Activated CD8-positive, alpha-beta T cell treated with anti-CD3 and anti-CD28 coated beads for 36 hours (primary cell): ENCODE measurements at regions not wholly inside any gene's neighbourhood (a gene's known extent, or its start where the extent isn't known, plus 50 kb on each side); places are given as distances from the start of the nearest gene placed in this dataset.

Experiments used
- ATAC-seq: fragments of 200-7000 bp; cut with Tn5 transposase; one replicate; pipeline ENCODE4 v1.10.0; 2021; ENCODE audit warnings: mild to moderate bottlenecking, moderate library complexity
- CTCF ChIA-PET: fragments of 350-600 bp; sonication (Branson Sonifier 250); formaldehyde crosslinking; loops from one replicate; lab custom pipeline; 2021; ENCODE audit warnings: antibody characterized with exemption; lab: Charles Lee
- POLR2A ChIA-PET: fragments of 350-600 bp; sonication (Branson Sonifier 250); formaldehyde crosslinking; loops from one replicate; lab custom pipeline; 2021; ENCODE audit warnings: antibody characterized with exemption; lab: Charles Lee
- DNase-seq: peaks from one replicate; pipeline ENCODE4 v3.0.0-alpha.2; 2020
- H3K27ac Mint-ChIP-seq: one replicate; pipeline ENCODE4 v1.8.0; 2021; ENCODE audit warnings: mild to moderate bottlenecking, mixed read lengths
- H3K27me3 Mint-ChIP-seq: one replicate; pipeline ENCODE4 v1.8.0; 2021; ENCODE audit warnings: mixed read lengths
- H3K36me3 Mint-ChIP-seq: one replicate; pipeline ENCODE4 v1.8.0; 2021; ENCODE audit warnings: low read depth, mixed read lengths
- H3K4me1 Mint-ChIP-seq: one replicate; pipeline ENCODE4 v1.8.0; 2021; ENCODE audit warnings: low read depth, mixed read lengths
- H3K4me3 Mint-ChIP-seq: one replicate; pipeline ENCODE4 v1.8.0; 2021; ENCODE audit warnings: mild to moderate bottlenecking, moderate library complexity, mixed read lengths
- H3K9me3 Mint-ChIP-seq: one replicate; pipeline ENCODE4 v1.8.0; 2021; ENCODE audit warnings: mixed read lengths
- intact Hi-C: fragments of 100-400 bp; cut with micrococcal nuclease; formaldehyde crosslinking; loops from one replicate; pipeline ENCODE4 v1.10.0; 2022
- TF ChIP-seq, protein P1 (sequence below): fragments of 200-600 bp; IDR thresholded peaks from one replicate; pipeline ENCODE4 v1.8.0; 2022; ENCODE audit warnings: antibody characterized with exemption, mild to moderate bottlenecking

DNA sequence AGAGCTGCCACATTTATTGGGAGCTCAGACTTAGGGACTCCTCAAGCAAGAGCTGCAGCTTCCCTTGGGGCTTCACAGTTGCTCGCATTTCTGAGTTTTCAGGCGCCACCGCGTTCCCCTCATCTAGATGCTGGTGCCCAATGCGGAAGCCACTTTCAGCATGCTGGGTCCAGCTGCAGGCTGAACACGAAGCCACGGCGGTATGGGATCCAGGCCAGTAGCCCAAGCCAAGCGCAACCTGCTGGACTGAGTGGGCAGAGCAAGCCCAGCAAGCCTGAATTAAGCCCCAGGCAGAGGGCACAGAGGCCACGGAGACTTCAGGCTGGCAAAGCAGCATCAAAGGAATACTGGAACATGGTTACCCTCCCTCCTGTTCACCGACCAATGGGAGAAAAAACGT lies 391.5 kb downstream of the HTR1A start:
- DNase-seq (no peak), ATAC-seq (no peak)
- no peak overlapping the region for H3K4me3 Mint-ChIP-seq
- H3K9me3 Mint-ChIP-seq = peaks cover 4% of the 10 kb centered on the region
- intact Hi-C loops = no loop called here
- H3K27ac Mint-ChIP-seq = no peak overlapping the region
- CTCF ChIA-PET = interaction anchor here (0.5 kb wide), 1 partner anchor 1703 kb away, joined by 3 read pairs; no protein-coding TSS in a partner anchor
- no peaks in the 10 kb centered on the region for H3K4me1 Mint-ChIP-seq
- H3K27me3 Mint-ChIP-seq = no peaks in the 10 kb centered on the region
- POLR2A ChIA-PET = interaction anchor here (0.6 kb wide), 1 partner anchor 84 kb away, joined by 3 read pairs; no protein-coding TSS in a partner anchor
- no peaks in the 10 kb centered on the region for H3K36me3 Mint-ChIP-seq
- TF ChIP-seq, protein P1, sequence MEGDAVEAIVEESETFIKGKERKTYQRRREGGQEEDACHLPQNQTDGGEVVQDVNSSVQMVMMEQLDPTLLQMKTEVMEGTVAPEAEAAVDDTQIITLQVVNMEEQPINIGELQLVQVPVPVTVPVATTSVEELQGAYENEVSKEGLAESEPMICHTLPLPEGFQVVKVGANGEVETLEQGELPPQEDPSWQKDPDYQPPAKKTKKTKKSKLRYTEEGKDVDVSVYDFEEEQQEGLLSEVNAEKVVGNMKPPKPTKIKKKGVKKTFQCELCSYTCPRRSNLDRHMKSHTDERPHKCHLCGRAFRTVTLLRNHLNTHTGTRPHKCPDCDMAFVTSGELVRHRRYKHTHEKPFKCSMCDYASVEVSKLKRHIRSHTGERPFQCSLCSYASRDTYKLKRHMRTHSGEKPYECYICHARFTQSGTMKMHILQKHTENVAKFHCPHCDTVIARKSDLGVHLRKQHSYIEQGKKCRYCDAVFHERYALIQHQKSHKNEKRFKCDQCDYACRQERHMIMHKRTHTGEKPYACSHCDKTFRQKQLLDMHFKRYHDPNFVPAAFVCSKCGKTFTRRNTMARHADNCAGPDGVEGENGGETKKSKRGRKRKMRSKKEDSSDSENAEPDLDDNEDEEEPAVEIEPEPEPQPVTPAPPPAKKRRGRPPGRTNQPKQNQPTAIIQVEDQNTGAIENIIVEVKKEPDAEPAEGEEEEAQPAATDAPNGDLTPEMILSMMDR = no peak

DNA sequence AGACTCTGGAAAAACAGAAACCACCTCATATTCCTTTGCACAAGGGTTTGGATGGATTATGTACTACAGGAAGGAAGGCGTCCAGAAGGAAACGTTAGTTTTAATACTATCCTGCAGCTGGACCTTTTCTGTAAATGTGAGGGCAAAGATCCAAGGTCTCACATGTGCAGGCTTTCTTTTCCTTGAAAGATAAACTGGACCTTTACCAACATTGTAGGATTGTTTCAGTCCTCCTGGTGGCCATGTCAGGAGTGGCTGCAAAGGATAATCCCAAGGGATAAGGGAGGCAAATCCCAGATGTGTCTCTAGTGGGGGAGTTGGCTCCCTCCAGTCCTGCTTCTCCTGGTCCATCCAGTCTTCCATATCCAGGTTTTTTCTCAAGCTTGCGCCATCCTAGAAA lies 397.5 kb downstream of the HTR1A start:
- Mint-ChIP-seq H3K36me3 (no peaks in the 10 kb centered on the region), H3K4me1 (no peaks in the 10 kb centered on the region), H3K4me3 (no peak overlapping the region), H3K27ac (no peak overlapping the region), H3K9me3 (peaks cover 14% of the 10 kb centered on the region), H3K27me3 (no peaks in the 10 kb centered on the region)
- TF ChIP-seq, protein P1 = no peak
- intact Hi-C loops = no loop called here
- ChIA-PET POLR2A (no interaction called here), CTCF (no interaction called here)
- DNase-seq = no peak
- no peak for ATAC-seq

- POLR2A ChIA-PET = no interaction called here
- no peaks in the 10 kb centered on the region for H3K36me3 Mint-ChIP-seq
- H3K9me3 Mint-ChIP-seq = peaks cover 10% of the 10 kb centered on the region
- no peak overlapping the region for H3K4me3 Mint-ChIP-seq
- no peaks in the 10 kb centered on the region for H3K4me1 Mint-ChIP-seq
- intact Hi-C loops = no loop called here
- TF ChIP-seq, protein P1 = no peak
- H3K27me3 Mint-ChIP-seq = no peaks in the 10 kb centered on the region
- no peak for DNase-seq
- CTCF ChIA-PET = no interaction called here
- no peak overlapping the region for H3K27ac Mint-ChIP-seq
- ATAC-seq = no peak
These were observed 399.0 kb downstream of the HTR1A start for GRCh38 chr5:63563008-63563917.

GRCh38 chr5:63555874-63556273 lies 406.4 kb downstream of the HTR1A start:
- Mint-ChIP-seq H3K9me3 (peaks cover 2% of the 10 kb centered on the region), H3K36me3 (no peaks in the 10 kb centered on the region), H3K4me1 (no peaks in the 10 kb centered on the region), H3K4me3 (no peak overlapping the region), H3K27ac (no peak overlapping the region), H3K27me3 (no peaks in the 10 kb centered on the region)
- ATAC-seq (no peak), DNase-seq (no peak)
- CTCF ChIA-PET = no interaction called here
- POLR2A ChIA-PET = no interaction called here
- intact Hi-C loops = no loop called here
- TF ChIP-seq, protein P1 = no peak

DNA sequence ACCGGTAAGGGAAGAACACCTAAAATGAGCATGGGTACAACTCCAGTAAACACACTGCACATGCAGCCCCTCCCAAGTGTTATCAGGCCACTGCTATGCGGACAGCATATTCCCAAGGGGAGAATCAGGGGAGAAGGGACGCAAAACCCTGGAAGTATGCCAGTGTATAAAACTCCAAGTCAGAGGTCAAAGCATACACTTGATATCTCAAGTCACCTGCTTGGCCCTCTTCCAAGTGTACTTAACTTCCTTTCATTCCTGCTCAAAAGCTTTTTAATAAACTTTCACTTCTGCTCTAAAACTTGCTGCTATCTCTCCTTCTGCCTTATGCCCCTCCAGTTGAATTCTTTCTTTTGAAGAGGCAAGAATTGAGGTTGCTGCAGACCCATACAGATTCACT lies 408.1 kb downstream of the HTR1A start:
- POLR2A ChIA-PET = no interaction called here
- CTCF ChIA-PET = no interaction called here
- Mint-ChIP-seq H3K27me3 (no peaks in the 10 kb centered on the region), H3K4me1 (no peaks in the 10 kb centered on the region), H3K36me3 (no peaks in the 10 kb centered on the region), H3K27ac (no peak overlapping the region), H3K4me3 (no peak overlapping the region), H3K9me3 (no peaks in the 10 kb centered on the region)
- DNase-seq = no peak
- ATAC-seq = no peak
- intact Hi-C loops = no loop called here
- TF ChIP-seq, protein P1 = no peak
